GM18508 (cell line): ENCODE measurements at regions not wholly inside any gene's neighbourhood (a gene's known extent, or its start where the extent isn't known, plus 50 kb on each side); places are given as distances from the start of the nearest gene placed in this dataset.
"Not testable (repeated sequence)": the region's sequence is repeated elsewhere in the genome, so short reads cannot be mapped to it uniquely, and the experiment has no call there.

Experiments
- ATAC-seq: cut with Tn5 transposase; IDR thresholded peaks from one replicate; pipeline ENCODE4 v1.9.1; 2021; ENCODE audit warnings: moderate number of reproducible peaks; ENCODE audit not compliant: insufficient read depth, unreplicated experiment

GRCh38 chr14:55841625-55842024 lies 261.6 kb downstream of the KTN1 start:
- ATAC-seq = no peak

GRCh38 chr14:55843718-55844403 lies 263.9 kb downstream of the KTN1 start:
- ATAC-seq = no peak

GRCh38 chr14:55845963-55846825 lies 266.2 kb downstream of the KTN1 start:
- ATAC-seq = no peak

GRCh38 chr14:55846826-55847446 lies 266.9 kb downstream of the KTN1 start:
- ATAC-seq = no peak

GRCh38 chr14:55847766-55848165 lies 267.8 kb downstream of the KTN1 start:
- no peak for ATAC-seq

GRCh38 chr14:55848964-55849363 lies 269.0 kb downstream of the KTN1 start:
- no peak for ATAC-seq

- ATAC-seq = no peak
These were observed 268.4 kb upstream of the PELI2 start for GRCh38 chr14:55849833-55850232.

- ATAC-seq = no peak
These were observed 267.4 kb upstream of the PELI2 start for GRCh38 chr14:55850825-55851241.

GRCh38 chr14:55851301-55851700 lies 266.9 kb upstream of the PELI2 start:
- ATAC-seq = no peak

- no peak for ATAC-seq
These were observed 266.2 kb upstream of the PELI2 start for GRCh38 chr14:55851961-55852360.

- ATAC-seq = no peak
These were observed 262.5 kb upstream of the PELI2 start for GRCh38 chr14:55855751-55856150.

GRCh38 chr14:55858604-55859003 lies 259.6 kb upstream of the PELI2 start:
- no peak for ATAC-seq

- ATAC-seq = not testable (repeated sequence)
These were observed 256.6 kb upstream of the PELI2 start for GRCh38 chr14:55861561-55861960.

- ATAC-seq = no peak
These were observed 253.1 kb upstream of the PELI2 start for GRCh38 chr14:55864890-55865655.

- ATAC-seq = no peak
These were observed 250.9 kb upstream of the PELI2 start for GRCh38 chr14:55867311-55867710.

- no peak for ATAC-seq
These were observed 250.5 kb upstream of the PELI2 start for GRCh38 chr14:55867719-55868118.

- ATAC-seq = no peak
These were observed 248.7 kb upstream of the PELI2 start for GRCh38 chr14:55869397-55870049.

- no peak for ATAC-seq
These were observed 245.0 kb upstream of the PELI2 start for GRCh38 chr14:55873169-55873568.

GRCh38 chr14:55874785-55875184 lies 243.4 kb upstream of the PELI2 start:
- no peak for ATAC-seq

GRCh38 chr14:55877942-55878341 lies 240.3 kb upstream of the PELI2 start:
- no peak for ATAC-seq
